ENCODE measurements at regions not wholly inside any gene's neighbourhood (a gene's known extent, or its start where the extent isn't known, plus 50 kb on each side); places are given as distances from the start of the nearest gene placed in this dataset.

- in situ Hi-C loops (cut with MboI), result no loop called here
- DNase-seq (ENCODE audit: extremely low read depth in 1 of 4, low spot score in 3 of 4) (no peak), ATAC-seq (no peak), FAIRE-seq (no peak)
- Histone ChIP-seq H3K9me3 (replicated peaks; ENCODE audit: control insufficient read depth, insufficient read depth, low read depth, low read length) (no peaks in the 10 kb centered on the region), H3K79me2 (ENCODE audit: control insufficient read depth, insufficient read depth, low read length) (no peaks in the 10 kb centered on the region), H3K4me1 (replicated peaks in 1 of 2; ENCODE audit: control insufficient read depth in 2 of 2, insufficient read depth in 2 of 2, low read length in 2 of 2) (no peaks in the 10 kb centered on the region), H4K20me1 (replicated peaks; ENCODE audit: control insufficient read depth, insufficient read depth, low read length) (no peaks in the 10 kb centered on the region), H3K9ac (ENCODE audit: insufficient read depth in 1 of 2, low read depth in 2 of 2, low read length in 2 of 2) (no peak overlapping the region), H3K4me3 (no peak overlapping the region), H3K9me1 (ENCODE audit: control insufficient read depth, insufficient read depth, low read length) (no peaks in the 10 kb centered on the region), H3K4me2 (ENCODE audit: insufficient read depth, low read length) (no peak overlapping the region), H3K27me3 (ENCODE audit: control insufficient read depth in 2 of 2, insufficient read depth in 2 of 2, low read length in 2 of 2) (no peaks in the 10 kb centered on the region), H3K27ac (ENCODE audit: extremely low read depth, low read depth, low read length) (no peak overlapping the region), H2AFZ (ENCODE audit: low read depth, low read length) (no peak overlapping the region), H3K36me3 (ENCODE audit: control insufficient read depth, insufficient read depth, low read length) (no peaks in the 10 kb centered on the region)
- ChIA-PET POLR2A (no interaction called here), CTCF (ENCODE audit: low intra/inter-chr PET ratio) (no interaction called here)
- intact Hi-C loops (cut with micrococcal nuclease), result no loop called here
- 0% methylated on average over 2 of the region's 2 CpGs for WGBS (ENCODE audit: insufficient coverage, low coverage, missing lambda C conversion rate)
- no TSS peak for BruUV-seq (replicated peaks)
- TF ChIP-seq CHD2 (IDR thresholded peaks at IDR 0.05; ENCODE audit: low read depth, low read length) (no peak), ZFP91 (CRISPR knock-in tag; IDR thresholded peaks at IDR 0.05) (no peak), TBP (optimal IDR thresholded peaks at IDR 0.05; ENCODE audit: low read depth, low read length) (no peak), BRD9 (IDR thresholded peaks at IDR 0.05; ENCODE audit: low read depth, partially characterized antibody) (no peak), ZNF24 (IDR thresholded peaks at IDR 0.05) (no peak), TCF7L2 (IDR thresholded peaks at IDR 0.05; ENCODE audit: low read depth, low read length) (no peak), RCOR1 (IDR thresholded peaks at IDR 0.05; ENCODE audit: borderline replicate concordance in 1 of 2, low read depth in 2 of 2, low read length in 2 of 2) (no peak), ZNF436 (CRISPR knock-in tag; IDR thresholded peaks at IDR 0.05) (no peak), ELF1 (tag; IDR thresholded peaks at IDR 0.05) (no peak), SP1 (CRISPR knock-in tag; IDR thresholded peaks at IDR 0.05) (no peak), SRSF1 (IDR thresholded peaks at IDR 0.05; ENCODE audit: low read depth, low read length) (no peak), ZBTB34 (CRISPR knock-in tag; IDR thresholded peaks at IDR 0.05) (no peak), ZNF445 (CRISPR knock-in tag; IDR thresholded peaks at IDR 0.05; ENCODE audit: low read depth) (no peak), HOXB6 (CRISPR knock-in tag; IDR thresholded peaks at IDR 0.05; ENCODE audit: borderline replicate concordance) (no peak), TEAD1 (CRISPR knock-in tag; IDR thresholded peaks at IDR 0.05) (no peak), NCOR1 (IDR thresholded peaks at IDR 0.05) (no peak)
- TF ChIP-seq, protein P1, sequence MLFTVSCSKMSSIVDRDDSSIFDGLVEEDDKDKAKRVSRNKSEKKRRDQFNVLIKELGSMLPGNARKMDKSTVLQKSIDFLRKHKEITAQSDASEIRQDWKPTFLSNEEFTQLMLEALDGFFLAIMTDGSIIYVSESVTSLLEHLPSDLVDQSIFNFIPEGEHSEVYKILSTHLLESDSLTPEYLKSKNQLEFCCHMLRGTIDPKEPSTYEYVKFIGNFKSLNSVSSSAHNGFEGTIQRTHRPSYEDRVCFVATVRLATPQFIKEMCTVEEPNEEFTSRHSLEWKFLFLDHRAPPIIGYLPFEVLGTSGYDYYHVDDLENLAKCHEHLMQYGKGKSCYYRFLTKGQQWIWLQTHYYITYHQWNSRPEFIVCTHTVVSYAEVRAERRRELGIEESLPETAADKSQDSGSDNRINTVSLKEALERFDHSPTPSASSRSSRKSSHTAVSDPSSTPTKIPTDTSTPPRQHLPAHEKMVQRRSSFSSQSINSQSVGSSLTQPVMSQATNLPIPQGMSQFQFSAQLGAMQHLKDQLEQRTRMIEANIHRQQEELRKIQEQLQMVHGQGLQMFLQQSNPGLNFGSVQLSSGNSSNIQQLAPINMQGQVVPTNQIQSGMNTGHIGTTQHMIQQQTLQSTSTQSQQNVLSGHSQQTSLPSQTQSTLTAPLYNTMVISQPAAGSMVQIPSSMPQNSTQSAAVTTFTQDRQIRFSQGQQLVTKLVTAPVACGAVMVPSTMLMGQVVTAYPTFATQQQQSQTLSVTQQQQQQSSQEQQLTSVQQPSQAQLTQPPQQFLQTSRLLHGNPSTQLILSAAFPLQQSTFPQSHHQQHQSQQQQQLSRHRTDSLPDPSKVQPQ (CRISPR knock-in tag; IDR thresholded peaks at IDR 0.05; ENCODE audit: borderline replicate concordance), result no peak
- TF ChIP-seq, protein P2, sequence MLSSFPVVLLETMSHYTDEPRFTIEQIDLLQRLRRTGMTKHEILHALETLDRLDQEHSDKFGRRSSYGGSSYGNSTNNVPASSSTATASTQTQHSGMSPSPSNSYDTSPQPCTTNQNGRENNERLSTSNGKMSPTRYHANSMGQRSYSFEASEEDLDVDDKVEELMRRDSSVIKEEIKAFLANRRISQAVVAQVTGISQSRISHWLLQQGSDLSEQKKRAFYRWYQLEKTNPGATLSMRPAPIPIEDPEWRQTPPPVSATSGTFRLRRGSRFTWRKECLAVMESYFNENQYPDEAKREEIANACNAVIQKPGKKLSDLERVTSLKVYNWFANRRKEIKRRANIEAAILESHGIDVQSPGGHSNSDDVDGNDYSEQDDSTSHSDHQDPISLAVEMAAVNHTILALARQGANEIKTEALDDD (IDR thresholded peaks at IDR 0.05), result no peak
Measured at GRCh38 chr4:144208074-144208473, 67.6 kb upstream of the GYPA start.
